ENCODE measurements at regions not wholly inside any gene's neighbourhood (a gene's known extent, or its start where the extent isn't known, plus 50 kb on each side); places are given as distances from the start of the nearest gene placed in this dataset.
A peak's percentile ranks its signal among the peaks of the same experiment; 100 is the strongest.

DNA sequence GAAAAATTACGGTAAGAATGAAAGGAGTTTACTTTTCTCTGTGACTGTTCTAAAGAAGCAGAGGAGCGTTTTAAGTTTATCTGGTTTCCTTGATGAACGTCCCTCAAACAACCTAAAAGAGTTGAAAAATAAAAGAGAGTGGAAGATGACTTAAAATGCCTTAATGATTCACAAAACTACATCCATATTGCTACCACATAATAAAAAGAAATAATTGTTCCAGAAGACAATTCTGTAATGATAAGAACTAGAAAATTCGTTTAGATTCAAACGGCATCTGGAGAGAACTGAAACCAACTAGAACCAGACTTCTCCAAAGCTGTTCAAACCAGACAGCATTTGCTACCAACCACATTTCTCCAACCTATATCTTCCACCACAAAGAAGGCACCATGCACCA, 68.1 kb downstream of the TEKT4 start:
- no peak for DNase-seq (ENCODE audit: low read depth)

DNA sequence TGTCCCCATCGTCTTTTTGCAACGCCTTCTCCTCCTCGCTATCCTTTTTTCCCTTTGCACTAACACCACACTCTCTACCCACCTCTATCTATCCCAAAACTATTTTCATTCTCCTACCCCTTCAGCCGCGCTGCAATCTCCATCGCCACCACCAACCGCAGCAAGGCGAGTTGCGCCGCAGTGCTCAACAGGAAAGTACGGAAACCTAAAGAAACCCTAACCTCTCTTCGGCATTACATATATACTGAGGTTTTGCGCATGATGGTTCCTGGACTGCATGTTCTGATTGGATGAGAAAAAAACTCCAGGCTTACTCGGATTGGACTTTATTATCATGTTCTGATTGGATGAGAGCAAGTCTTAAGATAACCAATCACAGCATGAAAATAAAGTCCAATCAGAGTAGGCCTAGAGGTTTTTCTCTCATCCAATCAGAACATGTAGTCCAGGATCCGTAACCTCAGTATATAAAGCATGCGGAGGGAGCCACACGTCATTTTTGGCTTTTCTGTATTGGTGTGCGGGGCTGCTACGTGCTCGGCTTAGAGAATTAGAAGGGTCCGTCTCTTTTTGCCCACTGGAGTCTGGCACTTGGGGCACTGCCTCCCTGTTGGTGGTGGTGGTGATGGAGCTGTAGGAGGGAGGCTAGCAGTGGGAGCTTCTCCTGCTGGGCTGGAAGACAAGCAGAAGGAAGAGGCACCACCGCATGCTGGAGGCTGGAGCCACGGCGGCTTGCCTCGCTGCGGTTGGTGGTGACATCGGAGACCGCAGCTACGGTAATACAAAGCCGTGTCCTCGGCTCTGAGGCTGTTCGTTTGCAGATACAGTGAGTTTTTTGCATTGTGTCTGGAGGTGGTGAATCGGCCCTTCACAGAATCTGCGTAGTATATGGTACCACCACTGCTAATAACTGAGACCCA, 76.1 kb downstream of the TEKT4 start:
- DNase-seq (ENCODE audit: low read depth), result peak; percentile 86

DNA sequence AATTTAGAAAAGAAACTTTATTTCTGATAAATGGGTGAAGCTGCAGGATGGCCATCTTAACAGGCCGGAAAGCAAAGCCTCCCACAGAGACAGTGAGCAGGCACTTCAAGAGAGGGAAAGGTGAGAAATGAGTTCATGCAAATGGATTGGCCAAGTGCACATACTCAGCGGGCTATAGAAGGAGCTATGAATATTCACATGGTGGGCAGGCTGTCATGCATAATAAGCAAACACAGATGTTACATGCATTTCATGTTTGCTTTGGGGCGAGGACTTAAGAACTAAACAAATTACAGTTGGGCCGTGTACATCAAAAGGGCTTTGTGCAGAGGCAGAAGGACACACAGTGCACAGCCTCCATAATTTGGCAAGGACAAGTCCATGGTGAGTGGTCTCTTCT, 69.8 kb upstream of the MAL start:
- no peak for DNase-seq (ENCODE audit: low read depth)

DNA sequence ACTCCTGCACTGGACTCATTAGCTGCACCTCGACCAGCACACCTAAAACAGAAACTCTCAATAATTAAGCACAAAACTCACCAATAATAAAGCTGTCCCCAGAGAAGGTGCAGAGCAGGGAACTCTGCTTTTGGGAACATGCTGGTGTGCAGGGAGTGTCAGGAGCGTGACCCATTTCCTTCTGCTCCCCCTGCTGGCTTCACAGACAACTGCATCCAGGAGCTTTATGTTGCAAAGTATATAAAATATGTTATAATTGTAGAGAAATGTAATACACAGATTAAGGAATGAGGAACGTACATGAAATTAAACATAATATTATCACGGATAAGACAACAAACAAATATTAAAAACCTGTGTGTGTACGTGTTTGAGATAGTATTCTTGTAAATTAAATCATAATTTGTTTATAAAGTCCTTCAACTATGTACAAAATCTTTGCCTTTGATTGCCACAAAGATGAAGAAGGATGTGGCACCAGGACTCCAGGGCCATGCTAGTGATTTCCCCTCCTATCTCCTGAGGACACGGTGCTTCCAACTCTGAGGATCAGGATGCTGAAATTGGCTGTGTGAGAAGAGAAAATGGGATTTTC, 68.6 kb upstream of the MAL start:
- DNase-seq (ENCODE audit: low read depth), result peak; percentile 36

DNA sequence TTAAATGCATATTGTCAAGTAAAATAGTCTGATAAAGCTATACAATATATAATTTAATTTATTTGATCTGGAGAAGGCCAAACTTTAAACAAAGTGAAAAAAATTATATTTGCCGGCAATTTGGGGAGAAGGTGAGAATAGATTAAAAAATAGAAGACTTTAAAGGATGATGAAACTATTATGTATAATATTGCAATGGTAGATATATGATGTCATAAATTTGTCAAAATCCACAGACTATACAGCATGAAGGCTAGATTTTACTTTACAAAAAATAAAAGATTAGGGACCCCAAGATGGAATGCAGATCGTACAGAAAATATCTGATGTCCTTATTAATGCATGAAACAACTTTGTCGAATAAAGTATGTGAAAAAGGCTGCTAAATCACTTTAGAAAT, 67.3 kb upstream of the MAL start:
- no peak for DNase-seq (ENCODE audit: low read depth)

DNA sequence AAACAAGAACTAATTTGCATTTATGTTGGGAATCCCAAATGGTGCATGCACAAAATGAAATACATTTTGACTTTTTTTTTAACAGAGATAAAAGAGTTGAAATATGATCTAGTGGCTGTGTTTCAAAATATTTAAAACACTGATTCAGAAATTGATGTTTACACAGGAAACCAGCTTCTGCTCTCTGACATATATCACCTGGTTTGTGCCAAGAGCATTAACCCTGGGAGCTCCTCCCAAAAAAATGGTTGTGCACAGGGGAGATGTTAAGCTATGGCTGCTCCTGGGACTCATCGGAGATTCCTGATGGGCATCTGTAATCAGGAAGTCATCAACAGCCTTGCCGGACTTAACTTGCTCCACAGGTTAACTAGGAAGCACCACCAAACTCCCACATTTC, 65.2 kb upstream of the MAL start:
- DNase-seq (ENCODE audit: low read depth), result no peak

DNA sequence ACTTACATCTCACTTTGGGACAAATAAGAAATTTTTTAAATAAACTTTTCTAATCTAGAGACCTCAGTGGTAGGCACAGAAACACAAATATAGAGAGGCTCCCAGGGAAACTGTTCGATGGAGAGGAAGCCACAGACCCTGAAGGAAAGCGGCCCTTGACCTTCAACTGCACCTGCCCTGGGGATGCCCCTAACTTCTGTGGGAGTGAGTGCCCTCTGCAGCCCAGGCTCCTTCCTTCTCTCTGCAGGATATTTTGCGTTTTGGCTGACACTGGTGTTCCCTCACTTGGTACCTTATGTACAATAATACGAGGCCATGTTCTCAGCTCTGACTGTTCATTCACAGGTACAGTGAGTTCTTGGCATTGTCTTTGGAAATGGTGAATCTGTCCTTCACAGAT, 64.8 kb upstream of the MAL start:
- no peak for DNase-seq (ENCODE audit: low read depth)

DNA sequence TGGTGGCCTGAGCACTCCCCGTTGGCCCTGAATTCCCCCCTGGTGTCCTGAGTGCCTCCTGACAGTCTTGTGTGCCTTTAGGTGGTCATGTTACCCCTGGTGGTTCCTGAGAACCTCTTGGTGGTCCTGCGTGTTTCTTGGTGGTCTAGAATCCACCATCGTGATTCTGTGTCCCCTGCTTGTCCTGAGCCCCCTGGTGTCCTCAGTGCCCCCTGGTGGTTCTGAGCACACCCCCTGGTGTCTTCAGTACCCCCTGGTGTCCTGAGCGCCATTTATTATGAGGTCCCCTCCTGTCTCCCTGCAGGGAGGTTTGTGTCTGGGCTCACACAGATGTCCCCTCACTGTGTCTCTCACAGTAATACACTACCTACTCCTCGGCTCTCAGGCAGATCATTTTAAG, 61.3 kb upstream of the MAL start:
- DNase-seq (ENCODE audit: low read depth), result no peak

DNA sequence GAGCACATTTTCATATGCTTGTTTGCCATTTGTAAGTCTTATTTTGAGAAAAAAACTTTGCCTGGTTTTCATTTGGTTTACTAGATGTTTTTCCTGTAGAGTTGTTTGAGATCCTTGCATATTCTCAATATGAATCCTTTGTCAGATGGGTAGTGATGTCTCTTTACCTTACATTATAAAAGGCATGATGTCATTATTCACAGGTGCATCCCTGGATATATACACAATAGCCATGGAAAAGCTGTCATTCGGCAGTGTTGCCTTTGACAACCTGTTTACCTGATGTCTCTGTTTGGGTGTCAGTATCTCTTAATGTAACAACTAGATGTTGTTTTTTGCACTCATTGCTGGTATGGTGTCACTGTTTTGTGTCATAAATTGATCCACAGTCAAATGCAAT, 58.8 kb upstream of the MAL start:
- no peak for DNase-seq (ENCODE audit: low read depth)

DNA sequence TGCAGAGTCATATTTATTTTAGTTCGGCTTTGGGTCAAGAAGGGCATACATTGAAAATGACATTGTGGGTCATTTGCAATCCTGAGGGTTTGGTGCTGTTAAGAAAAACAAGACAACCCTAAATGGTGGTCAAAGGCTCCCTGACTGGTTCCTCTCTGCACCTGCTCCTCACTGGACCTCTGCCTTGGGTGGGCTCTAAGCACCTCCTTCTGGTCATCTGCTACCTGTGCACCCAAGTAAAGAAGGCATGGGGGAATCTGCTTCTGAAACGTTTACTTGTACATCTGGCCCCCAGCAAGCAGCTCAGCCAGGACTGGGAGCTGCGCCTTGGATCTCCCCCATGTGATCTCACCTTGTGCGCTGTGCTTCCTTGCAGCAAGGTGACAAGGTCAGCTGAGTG, 55.2 kb upstream of the MAL start:
- no peak for DNase-seq (ENCODE audit: low read depth)

Measured in Daoy (cell line).